GM23338 (cell line): ENCODE measurements at regions not wholly inside any gene's neighbourhood (a gene's known extent, or its start where the extent isn't known, plus 50 kb on each side); places are given as distances from the start of the nearest gene placed in this dataset.

ENCODE experiments used
- ATAC-seq: fragments of 200-7000 bp; cut with Tn5 transposase; 3 replicates; pipeline ENCODE4 v1.9.1; 2020
- DNase-seq: peaks from one replicate; pipeline ENCODE4 v3.0.0-alpha.2; 2015; ENCODE audit warnings: low spot score
- H2AFZ ChIP-seq: fragments of 200-600 bp; sonication (generic); 2 replicates; pipeline ENCODE4 v1.8.0; 2016; ENCODE audit warnings: antibody characterized with exemption, mild to moderate bottlenecking, moderate library complexity
- H3F3A ChIP-seq: fragments of 200-600 bp; sonication (generic); replicated peaks from 2 replicates; pipeline ENCODE4 v1.8.0; 2017; ENCODE audit warnings: antibody characterized with exemption, mixed run types, low read depth
- H3K27ac ChIP-seq: fragments of 200-600 bp; sonication (generic); 2 replicates; pipeline ENCODE4 v1.6.1; 2016; ENCODE audit warnings: low read depth
- H3K27me3 ChIP-seq: fragments of 200-600 bp; sonication (generic); 2 replicates; pipeline ENCODE4 v1.8.0; 2016; ENCODE audit warnings: mild to moderate bottlenecking, mixed run types, moderate library complexity; ENCODE audit not compliant: insufficient read depth
- H3K36me3 ChIP-seq: fragments of 200-600 bp; sonication (generic); 2 replicates; pipeline ENCODE4 v1.8.0; 2016; ENCODE audit warnings: mild to moderate bottlenecking; ENCODE audit not compliant: insufficient read depth
- H3K4me1 ChIP-seq: fragments of 200-600 bp; sonication (generic); 2 replicates; pipeline ENCODE4 v1.8.0; 2016; ENCODE audit warnings: mild to moderate bottlenecking, moderate library complexity; ENCODE audit not compliant: insufficient read depth
- H3K4me2 ChIP-seq: fragments of 200-600 bp; sonication (generic); 2 replicates; pipeline ENCODE4 v1.7.1; 2017; ENCODE audit warnings: mixed run types
- H3K4me3 ChIP-seq: fragments of 200-600 bp; sonication (generic); 2 replicates; pipeline ENCODE4 v1.6.1; 2016; ENCODE audit warnings: mixed run types
- H3K79me2 ChIP-seq: fragments of 200-600 bp; sonication (generic); replicated peaks from 2 replicates; pipeline ENCODE4 v1.8.0; 2017; ENCODE audit warnings: mild to moderate bottlenecking; ENCODE audit not compliant: insufficient read depth
- H3K9me2 ChIP-seq: fragments of 200-600 bp; sonication (generic); 2 replicates; pipeline ENCODE4 v1.8.0; 2017; ENCODE audit not compliant: insufficient read depth
- H4K20me1 ChIP-seq: fragments of 200-600 bp; sonication (generic); replicated peaks from 2 replicates; pipeline ENCODE4 v1.8.0; 2017; ENCODE audit warnings: mild to moderate bottlenecking; ENCODE audit not compliant: insufficient read depth
- H3K27ac Mint-ChIP-seq: 2 replicates; pipeline ENCODE4 v1.8.0; 2020; ENCODE audit warnings: inconsistent platforms, mild to moderate bottlenecking, moderate library complexity, mixed read lengths
- H3K27me3 Mint-ChIP-seq: 3 replicates; pipeline ENCODE4 v1.8.0; 2022; ENCODE audit warnings: low read depth, mild to moderate bottlenecking, moderate library complexity, mixed read lengths, inconsistent platforms; ENCODE audit not compliant: insufficient read depth, poor library complexity
- H3K36me3 Mint-ChIP-seq: 3 replicates; pipeline ENCODE4 v1.8.0; 2021; ENCODE audit warnings: low read depth, mild to moderate bottlenecking, inconsistent platforms, moderate library complexity, mixed read lengths
- H3K4me1 Mint-ChIP-seq: 3 replicates; pipeline ENCODE4 v1.8.0; 2020; ENCODE audit warnings: mild to moderate bottlenecking, inconsistent platforms, mixed read lengths
- H3K4me3 Mint-ChIP-seq: 3 replicates; pipeline ENCODE4 v1.8.0; 2021; ENCODE audit warnings: moderate library complexity, mild to moderate bottlenecking, inconsistent platforms, mixed read lengths
- H3K9me3 Mint-ChIP-seq: 3 replicates; pipeline ENCODE4 v1.8.0; 2020; ENCODE audit warnings: moderate library complexity, mild to moderate bottlenecking, inconsistent platforms, mixed read lengths
- CREB1 ChIP-seq: fragments of 250-450 bp; sonication (Bioruptor Pico); IDR thresholded peaks from 2 replicates; pipeline ENCODE4 v1.5.0; 2020; ENCODE audit warnings: low read depth, mild to moderate bottlenecking, moderate library complexity
- CTCF ChIP-seq, 2 experiments: fragments of 200-600 bp in 1 of 2; sonication (generic) in 1 of 2; conservative IDR thresholded peaks; 2 replicates each; pipeline versions ENCODE4 v1.5.1 to v1.6.1; 2016 to 2017; ENCODE audit warnings: antibody characterized with exemption in 2 of 2, low read depth in 2 of 2, mild to moderate bottlenecking in 2 of 2, moderate library complexity in 1 of 2
- ETS1 ChIP-seq: IDR thresholded peaks from 2 replicates; pipeline ENCODE4 v1.6.1; 2016; ENCODE audit warnings: antibody characterized with exemption
- EZH2 ChIP-seq: fragments of 200-600 bp; sonication (generic); IDR thresholded peaks from one replicate; pipeline ENCODE4 v1.8.0; 2017; ENCODE audit warnings: antibody characterized with exemption, mild to moderate bottlenecking, low read depth; ENCODE audit not compliant: unreplicated experiment
- EZH2phosphoT487 ChIP-seq: fragments of 200-600 bp; sonication (generic); IDR thresholded peaks from one replicate; pipeline ENCODE4 v1.8.1; 2018; ENCODE audit warnings: antibody characterized with exemption; ENCODE audit not compliant: unreplicated experiment
- JUNB ChIP-seq: IDR thresholded peaks from one replicate; pipeline ENCODE4 v1.6.1; 2016; ENCODE audit warnings: antibody characterized with exemption; ENCODE audit not compliant: unreplicated experiment
- POLR2AphosphoS5 ChIP-seq: IDR thresholded peaks from 2 replicates; pipeline ENCODE4 v1.6.1; 2016; ENCODE audit warnings: antibody characterized with exemption, low read depth
- REST ChIP-seq: IDR thresholded peaks from one replicate; pipeline ENCODE4 v1.6.1; 2018; ENCODE audit warnings: antibody characterized with exemption; ENCODE audit not compliant: unreplicated experiment
- ZNF331 ChIP-seq: fragments of 250-450 bp; sonication (Bioruptor Pico); IDR thresholded peaks from 2 replicates; pipeline ENCODE4 v1.5.0; 2020; ENCODE audit warnings: low read depth, mild to moderate bottlenecking, moderate library complexity
- ZNF462 ChIP-seq: fragments of 250-450 bp; sonication (Bioruptor Pico); IDR thresholded peaks from 2 replicates; pipeline ENCODE4 v1.5.0; 2020; ENCODE audit warnings: mild to moderate bottlenecking, moderate library complexity

- no peak overlapping the region for H3K4me2 ChIP-seq
- H3K36me3 ChIP-seq, result no peaks in the 10 kb centered on the region
- Mint-ChIP-seq H3K36me3 (no peaks in the 10 kb centered on the region), H3K4me3 (no peak overlapping the region), H3K27ac (no peak overlapping the region), H3K9me3 (no peaks in the 10 kb centered on the region), H3K27me3 (no peaks in the 10 kb centered on the region), H3K4me1 (no peaks in the 10 kb centered on the region)
- H4K20me1 ChIP-seq, result no peaks in the 10 kb centered on the region
- no peaks in the 10 kb centered on the region for H3K9me2 ChIP-seq
- H3K4me1 ChIP-seq, result no peaks in the 10 kb centered on the region
- TF ChIP-seq EZH2phosphoT487 (no peak), ETS1 (no peak), ZNF462 (CRISPR knock-in tag) (no peak), CTCF (conservative IDR thresholded peaks at IDR 0.05; ENCODE audit: low read depth in 2 of 2) (no peak), EZH2 (no peak), ZNF331 (CRISPR knock-in tag) (no peak), CREB1 (CRISPR knock-in tag) (no peak), JUNB (no peak), REST (no peak), POLR2AphosphoS5 (no peak)
- H3K27me3 ChIP-seq, result no peaks in the 10 kb centered on the region
- no peaks in the 10 kb centered on the region for H3F3A ChIP-seq
- DNase-seq, result no peak
- ATAC-seq, result no peak
- no peak overlapping the region for H3K27ac ChIP-seq
- no peak overlapping the region for H3K4me3 ChIP-seq
- H3K79me2 ChIP-seq, result no peaks in the 10 kb centered on the region
- H2AFZ ChIP-seq, result peak overlapping the region; percentile 39; the same call in 1 of the 2 replicates
Measured at GRCh38 chr10:36109399-36110023, 467.4 kb upstream of the FZD8 start.
